ENCODE measurements at regions not wholly inside any gene's neighbourhood (a gene's known extent, or its start where the extent isn't known, plus 50 kb on each side); places are given as distances from the start of the nearest gene placed in this dataset.

DNA sequence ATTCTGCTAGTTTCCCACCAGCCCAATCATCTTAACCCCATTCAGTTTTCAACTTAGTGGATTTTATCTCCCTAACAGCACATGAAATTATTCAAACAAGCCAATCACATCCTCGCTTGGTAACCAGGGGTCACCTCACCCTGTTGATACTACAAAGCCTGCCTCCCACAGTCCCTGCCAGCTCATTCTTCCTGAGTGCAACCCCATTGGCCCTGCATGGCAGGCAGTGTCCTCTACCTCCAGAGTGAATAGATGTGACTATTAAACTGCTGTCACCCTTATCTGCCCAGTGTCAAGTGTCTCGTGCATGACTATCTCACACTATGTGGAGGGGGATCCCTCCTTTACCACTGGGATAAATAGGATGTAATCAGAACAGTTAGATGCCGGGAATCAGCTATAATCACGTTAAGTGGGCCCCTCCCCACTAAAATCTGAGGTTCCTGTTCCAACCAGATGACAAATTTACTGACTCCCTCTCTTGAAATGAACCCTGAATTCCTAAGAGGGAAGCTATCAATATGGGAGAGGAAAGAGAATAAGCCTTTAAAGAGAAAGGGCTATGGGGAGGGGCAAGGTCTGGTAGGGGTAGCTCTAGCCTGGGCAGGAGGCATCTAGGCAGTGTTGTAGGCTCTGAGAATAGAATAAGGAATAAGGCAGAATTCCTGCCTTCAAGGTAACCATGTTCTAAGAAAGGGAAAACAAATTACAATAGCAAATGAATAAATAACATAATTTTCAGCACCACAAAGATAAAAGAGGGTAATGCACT is 155.9 kb downstream of the SLC30A10 start:
- TF ChIP-seq, protein P1, sequence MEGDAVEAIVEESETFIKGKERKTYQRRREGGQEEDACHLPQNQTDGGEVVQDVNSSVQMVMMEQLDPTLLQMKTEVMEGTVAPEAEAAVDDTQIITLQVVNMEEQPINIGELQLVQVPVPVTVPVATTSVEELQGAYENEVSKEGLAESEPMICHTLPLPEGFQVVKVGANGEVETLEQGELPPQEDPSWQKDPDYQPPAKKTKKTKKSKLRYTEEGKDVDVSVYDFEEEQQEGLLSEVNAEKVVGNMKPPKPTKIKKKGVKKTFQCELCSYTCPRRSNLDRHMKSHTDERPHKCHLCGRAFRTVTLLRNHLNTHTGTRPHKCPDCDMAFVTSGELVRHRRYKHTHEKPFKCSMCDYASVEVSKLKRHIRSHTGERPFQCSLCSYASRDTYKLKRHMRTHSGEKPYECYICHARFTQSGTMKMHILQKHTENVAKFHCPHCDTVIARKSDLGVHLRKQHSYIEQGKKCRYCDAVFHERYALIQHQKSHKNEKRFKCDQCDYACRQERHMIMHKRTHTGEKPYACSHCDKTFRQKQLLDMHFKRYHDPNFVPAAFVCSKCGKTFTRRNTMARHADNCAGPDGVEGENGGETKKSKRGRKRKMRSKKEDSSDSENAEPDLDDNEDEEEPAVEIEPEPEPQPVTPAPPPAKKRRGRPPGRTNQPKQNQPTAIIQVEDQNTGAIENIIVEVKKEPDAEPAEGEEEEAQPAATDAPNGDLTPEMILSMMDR (conservative IDR thresholded peaks at IDR 0.05; ENCODE audit: control insufficient read depth, insufficient read depth, low read depth, low read length) = no peak
- H3K4me3 ChIP-seq (ENCODE audit: control insufficient read depth, low read depth, low read length) = no peak overlapping the region
- DNase-seq (ENCODE audit: low read depth) = no peak

DNA sequence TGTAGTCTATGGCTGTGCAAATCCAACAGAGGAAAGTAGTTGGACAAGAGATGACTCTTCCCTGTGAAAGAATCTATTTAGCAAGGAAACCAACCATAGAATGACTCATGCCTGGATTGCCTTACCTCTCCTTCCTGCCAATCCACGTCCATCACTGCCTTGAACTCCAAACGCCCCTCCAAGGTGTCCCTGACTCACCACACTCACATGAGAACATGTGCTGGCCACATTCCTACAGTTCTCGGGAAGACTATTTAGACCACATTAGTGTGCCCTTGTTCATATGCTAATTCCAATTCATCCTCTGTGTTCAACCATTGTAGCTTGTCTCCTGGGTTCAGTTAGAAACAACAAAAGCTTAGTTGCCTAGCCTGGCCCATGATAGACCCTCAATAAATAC is 157.3 kb downstream of the SLC30A10 start:
- DNase-seq (ENCODE audit: low read depth) = peak; percentile 99
- TF ChIP-seq, protein P1 (conservative IDR thresholded peaks at IDR 0.05; ENCODE audit: control insufficient read depth, insufficient read depth, low read depth, low read length) = no peak
- no peak overlapping the region for H3K4me3 ChIP-seq (ENCODE audit: control insufficient read depth, low read depth, low read length)

DNA sequence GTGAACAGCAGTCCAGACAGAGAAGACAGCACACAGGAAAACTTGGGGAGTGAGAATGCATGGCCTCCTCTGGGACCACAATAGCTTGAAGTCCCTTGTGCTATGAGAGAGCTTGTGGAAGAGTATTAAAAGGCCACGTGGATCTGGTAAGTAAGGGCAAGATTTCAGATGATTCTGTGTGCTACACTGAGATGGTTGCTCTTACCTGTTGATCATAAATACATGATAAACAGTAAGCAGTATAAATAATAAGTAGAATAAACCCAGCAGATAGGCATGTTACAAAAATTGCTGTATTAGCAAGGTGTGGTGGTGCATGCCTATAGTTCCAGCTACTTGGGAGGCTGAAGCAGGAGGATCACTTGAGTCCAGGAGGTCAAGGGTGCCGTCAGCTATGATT is 150.4 kb upstream of the ZC3H11B start:
- no peak overlapping the region for H3K4me3 ChIP-seq (ENCODE audit: control insufficient read depth, low read depth, low read length)
- TF ChIP-seq, protein P1 (conservative IDR thresholded peaks at IDR 0.05; ENCODE audit: control insufficient read depth, insufficient read depth, low read depth, low read length) = no peak
- no peak for DNase-seq (ENCODE audit: low read depth)

DNA sequence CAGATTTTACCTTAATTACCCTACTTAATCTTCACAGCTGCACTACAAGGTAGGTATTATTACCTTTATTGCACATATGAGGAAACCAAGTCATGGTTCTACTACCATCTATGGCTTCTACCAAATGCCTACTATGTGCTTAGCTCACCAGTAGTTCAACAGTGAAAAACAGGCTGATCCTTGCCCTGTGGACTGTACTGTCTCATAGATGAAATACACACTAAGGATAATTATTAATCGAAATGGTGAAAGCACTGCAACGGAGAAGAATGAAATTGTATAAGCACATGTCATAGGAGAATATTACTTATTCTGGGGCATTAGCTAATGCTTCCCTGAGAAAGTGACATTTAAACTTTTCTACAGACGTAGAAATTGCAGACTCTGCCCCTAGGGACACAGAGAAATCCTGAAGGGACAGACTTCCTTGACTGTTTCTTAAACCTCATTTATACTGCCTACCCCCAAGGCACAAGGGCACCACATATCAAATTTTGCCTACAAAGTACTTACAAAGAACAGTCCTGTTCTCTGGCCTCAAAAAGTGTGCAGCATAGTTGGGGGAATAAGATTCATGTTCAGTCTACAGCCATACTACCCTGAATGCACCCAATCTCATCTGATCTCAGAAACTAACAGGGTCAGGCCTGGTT is 148.4 kb upstream of the ZC3H11B start:
- TF ChIP-seq, protein P1 (conservative IDR thresholded peaks at IDR 0.05; ENCODE audit: control insufficient read depth, insufficient read depth, low read depth, low read length) = no peak
- H3K4me3 ChIP-seq (ENCODE audit: control insufficient read depth, low read depth, low read length) = no peak overlapping the region
- no peak for DNase-seq (ENCODE audit: low read depth)

DNA sequence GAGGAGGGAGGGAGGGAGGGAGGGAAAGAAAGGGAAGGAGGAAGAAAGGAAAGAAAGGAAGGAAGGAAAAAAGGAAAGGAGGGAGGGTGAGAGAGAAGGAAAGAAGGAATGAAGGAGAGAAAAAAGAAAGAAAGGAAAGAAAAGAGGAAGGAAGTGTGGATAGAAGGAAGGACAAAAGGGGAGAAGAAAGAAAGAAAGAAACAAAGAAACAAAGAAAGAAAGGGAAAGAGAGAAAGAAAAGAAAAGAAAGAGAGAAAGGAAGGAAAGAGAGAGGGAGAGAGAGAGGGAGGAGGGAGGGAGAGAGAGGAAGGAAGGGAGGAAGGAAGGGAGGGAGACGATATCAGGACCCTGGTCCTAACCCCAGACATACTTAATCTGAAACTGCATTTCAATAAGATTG is 146.2 kb upstream of the ZC3H11B start:
- TF ChIP-seq, protein P1 (conservative IDR thresholded peaks at IDR 0.05; ENCODE audit: control insufficient read depth, insufficient read depth, low read depth, low read length) = no peak
- no peak overlapping the region for H3K4me3 ChIP-seq (ENCODE audit: control insufficient read depth, low read depth, low read length)
- no peak for DNase-seq (ENCODE audit: low read depth)

DNA sequence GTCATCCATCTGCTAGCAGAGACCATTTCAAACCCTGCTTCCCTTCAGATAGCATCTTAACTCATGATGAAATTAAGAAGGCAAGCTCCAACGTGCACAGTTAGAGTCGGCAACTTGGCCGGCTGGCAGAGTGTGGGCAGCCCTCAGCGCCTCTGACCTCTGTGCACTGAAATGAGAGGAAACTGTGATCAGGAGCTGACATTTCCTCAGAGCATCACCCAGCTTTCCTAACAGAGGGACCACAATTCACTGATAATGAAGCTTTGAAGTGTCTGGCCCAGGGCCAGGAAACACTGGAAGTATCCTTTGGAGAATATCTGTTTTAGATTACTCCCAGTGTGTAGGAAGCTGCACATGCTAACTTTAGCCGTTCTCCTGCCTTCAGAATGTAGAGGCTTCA is 145.0 kb upstream of the ZC3H11B start:
- TF ChIP-seq, protein P1 (conservative IDR thresholded peaks at IDR 0.05; ENCODE audit: control insufficient read depth, insufficient read depth, low read depth, low read length) = no peak
- H3K4me3 ChIP-seq (ENCODE audit: control insufficient read depth, low read depth, low read length) = no peak overlapping the region
- peak; percentile 28 for DNase-seq (ENCODE audit: low read depth)
